Right lobe of liver (tissue), 4 donors: ENCODE measurements at regions not wholly inside any gene's neighbourhood (a gene's known extent, or its start where the extent isn't known, plus 50 kb on each side); places are given as distances from the start of the nearest gene placed in this dataset.

ENCODE experiments used
- POLR2A ChIP-seq: fragments of 450-650 bp; IDR thresholded peaks from one replicate; pipeline ENCODE4 v1.6.1; 2017; ENCODE audit warnings: antibody characterized with exemption, mild to moderate bottlenecking
- TF ChIP-seq, protein P1 (sequence below), 4 donors: fragments of 200-600 bp in 3 of 4; fragments of 450-650 bp in 1 of 4; IDR thresholded peaks; one replicate each; pipeline versions ENCODE4 v1.5.1 to v1.8.0; 2016 to 2022; ENCODE audit warnings: antibody characterized with exemption in 4 of 4, mild to moderate bottlenecking in 2 of 4
- donor health status: DM: no; HTN: no; CAD: no.
- donor health status: DM: no; HTN: no; CAD: no.
- donor health status: DM: no; HTN: yes; CAD: no.

DNA sequence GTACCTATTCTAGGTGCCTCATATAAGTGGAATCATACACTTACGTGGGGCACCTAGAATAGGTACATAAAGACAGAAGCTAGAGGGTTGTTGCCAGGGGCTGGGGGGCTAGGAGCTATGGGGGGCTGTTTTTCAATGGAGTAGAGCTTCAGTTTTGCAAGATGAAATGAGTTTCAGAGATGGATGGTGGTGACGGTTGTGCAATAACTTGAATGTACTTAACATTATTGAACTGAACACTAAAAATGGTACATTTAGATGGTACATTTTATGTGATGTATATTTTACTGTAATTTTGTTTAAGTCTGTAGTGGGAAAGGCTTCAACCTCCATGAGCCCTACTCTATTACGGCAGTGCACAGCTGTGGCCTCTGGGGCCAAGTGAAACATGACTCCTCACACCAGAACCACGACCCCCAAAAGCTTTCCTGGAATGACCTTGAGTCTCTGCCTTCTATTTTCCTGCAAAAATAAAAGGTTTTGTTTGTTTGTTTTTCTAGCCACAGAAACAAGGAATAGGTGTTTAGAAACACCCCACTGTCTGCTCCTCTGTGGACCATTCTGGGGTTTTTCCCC, 147.3 kb upstream of the PLXNA4 start:
- TF ChIP-seq, protein P1, sequence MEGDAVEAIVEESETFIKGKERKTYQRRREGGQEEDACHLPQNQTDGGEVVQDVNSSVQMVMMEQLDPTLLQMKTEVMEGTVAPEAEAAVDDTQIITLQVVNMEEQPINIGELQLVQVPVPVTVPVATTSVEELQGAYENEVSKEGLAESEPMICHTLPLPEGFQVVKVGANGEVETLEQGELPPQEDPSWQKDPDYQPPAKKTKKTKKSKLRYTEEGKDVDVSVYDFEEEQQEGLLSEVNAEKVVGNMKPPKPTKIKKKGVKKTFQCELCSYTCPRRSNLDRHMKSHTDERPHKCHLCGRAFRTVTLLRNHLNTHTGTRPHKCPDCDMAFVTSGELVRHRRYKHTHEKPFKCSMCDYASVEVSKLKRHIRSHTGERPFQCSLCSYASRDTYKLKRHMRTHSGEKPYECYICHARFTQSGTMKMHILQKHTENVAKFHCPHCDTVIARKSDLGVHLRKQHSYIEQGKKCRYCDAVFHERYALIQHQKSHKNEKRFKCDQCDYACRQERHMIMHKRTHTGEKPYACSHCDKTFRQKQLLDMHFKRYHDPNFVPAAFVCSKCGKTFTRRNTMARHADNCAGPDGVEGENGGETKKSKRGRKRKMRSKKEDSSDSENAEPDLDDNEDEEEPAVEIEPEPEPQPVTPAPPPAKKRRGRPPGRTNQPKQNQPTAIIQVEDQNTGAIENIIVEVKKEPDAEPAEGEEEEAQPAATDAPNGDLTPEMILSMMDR (IDR thresholded peaks at IDR 0.05): no peak
- no peak for TF ChIP-seq POLR2A
